ENCODE measurements at regions not wholly inside any gene's neighbourhood (a gene's known extent, or its start where the extent isn't known, plus 50 kb on each side); places are given as distances from the start of the nearest gene placed in this dataset.
"Not testable (repeated sequence)": the region's sequence is repeated elsewhere in the genome, so short reads cannot be mapped to it uniquely, and the experiment has no call there.

GRCh38 chr1:181216591-181216994 is 128.1 kb downstream of the IER5 start:
- Mint-ChIP-seq H3K27ac (ENCODE audit: unreplicated experiment) (no peak overlapping the region), H3K27me3 (ENCODE audit: unreplicated experiment) (peaks cover 85% of the 10 kb centered on the region), H3K4me3 (ENCODE audit: low read depth, unreplicated experiment) (no peak overlapping the region), H3K4me1 (ENCODE audit: low read depth, unreplicated experiment) (no peaks in the 10 kb centered on the region), H3K36me3 (ENCODE audit: insufficient read depth, unreplicated experiment) (no peaks in the 10 kb centered on the region), H3K9me3 (ENCODE audit: low read depth, unreplicated experiment) (no peaks in the 10 kb centered on the region)
- no TSS peak for BruUV-seq (replicated peaks)
- no peak for TF ChIP-seq CTCF (IDR thresholded peaks at IDR 0.05; ENCODE audit: unreplicated experiment)
- intact Hi-C loops (cut with micrococcal nuclease; ENCODE audit: unreplicated experiment), result no loop called here
- CTCF ChIA-PET, result no interaction called here
- no peak for DNase-seq

- intact Hi-C loops (cut with micrococcal nuclease; ENCODE audit: unreplicated experiment), result no loop called here
- H3K27ac Mint-ChIP-seq (ENCODE audit: unreplicated experiment), result no peak overlapping the region
- CTCF ChIA-PET, result no interaction called here
- no peaks in the 10 kb centered on the region for H3K36me3 Mint-ChIP-seq (ENCODE audit: insufficient read depth, unreplicated experiment)
- no peak for DNase-seq
- TF ChIP-seq CTCF (IDR thresholded peaks at IDR 0.05; ENCODE audit: unreplicated experiment), result no peak
- peaks cover 60% of the 10 kb centered on the region for H3K27me3 Mint-ChIP-seq (ENCODE audit: unreplicated experiment)
- peaks cover 3% of the 10 kb centered on the region for H3K9me3 Mint-ChIP-seq (ENCODE audit: low read depth, unreplicated experiment)
- no TSS peak for BruUV-seq (replicated peaks)
- no peaks in the 10 kb centered on the region for H3K4me1 Mint-ChIP-seq (ENCODE audit: low read depth, unreplicated experiment)
- no peak overlapping the region for H3K4me3 Mint-ChIP-seq (ENCODE audit: low read depth, unreplicated experiment)
Observed at GRCh38 chr1:181219938-181220337, 131.4 kb downstream of the IER5 start.

- H3K4me1 Mint-ChIP-seq (ENCODE audit: low read depth, unreplicated experiment), result no peaks in the 10 kb centered on the region
- BruUV-seq (replicated peaks), result no TSS peak
- intact Hi-C loops (cut with micrococcal nuclease; ENCODE audit: unreplicated experiment), result no loop called here
- no peak for DNase-seq
- CTCF ChIA-PET, result no interaction called here
- no peak overlapping the region for H3K27ac Mint-ChIP-seq (ENCODE audit: unreplicated experiment)
- H3K4me3 Mint-ChIP-seq (ENCODE audit: low read depth, unreplicated experiment), result no peak overlapping the region
- no peak for TF ChIP-seq CTCF (IDR thresholded peaks at IDR 0.05; ENCODE audit: unreplicated experiment)
- H3K36me3 Mint-ChIP-seq (ENCODE audit: insufficient read depth, unreplicated experiment), result no peaks in the 10 kb centered on the region
- H3K27me3 Mint-ChIP-seq (ENCODE audit: unreplicated experiment), result peaks cover 51% of the 10 kb centered on the region
- peaks cover 3% of the 10 kb centered on the region for H3K9me3 Mint-ChIP-seq (ENCODE audit: low read depth, unreplicated experiment)
Observed at GRCh38 chr1:181221078-181221477, 132.6 kb downstream of the IER5 start.

GRCh38 chr1:181222972-181223505 is 134.5 kb downstream of the IER5 start:
- DNase-seq, result no peak
- Mint-ChIP-seq H3K4me3 (ENCODE audit: low read depth, unreplicated experiment) (no peak overlapping the region), H3K27ac (ENCODE audit: unreplicated experiment) (no peak overlapping the region), H3K36me3 (ENCODE audit: insufficient read depth, unreplicated experiment) (no peaks in the 10 kb centered on the region), H3K4me1 (ENCODE audit: low read depth, unreplicated experiment) (no peaks in the 10 kb centered on the region), H3K9me3 (ENCODE audit: low read depth, unreplicated experiment) (peaks cover 7% of the 10 kb centered on the region), H3K27me3 (ENCODE audit: unreplicated experiment) (peaks cover 33% of the 10 kb centered on the region)
- TF ChIP-seq CTCF (IDR thresholded peaks at IDR 0.05; ENCODE audit: unreplicated experiment), result no peak
- intact Hi-C loops (cut with micrococcal nuclease; ENCODE audit: unreplicated experiment), result no loop called here
- CTCF ChIA-PET, result interaction anchor here (0.6 to 1.2 kb wide), 3 partner anchors 8 to 486 kb away, joined by 3 read pairs; no protein-coding TSS in a partner anchor
- BruUV-seq (replicated peaks), result no TSS peak

GRCh38 chr1:181226728-181227127 is 138.2 kb downstream of the IER5 start:
- H3K4me1 Mint-ChIP-seq (ENCODE audit: low read depth, unreplicated experiment); H3K9me3 Mint-ChIP-seq (ENCODE audit: low read depth, unreplicated experiment); BruUV-seq (replicated peaks); DNase-seq; CTCF ChIA-PET; H3K36me3 Mint-ChIP-seq (ENCODE audit: insufficient read depth, unreplicated experiment); H3K4me3 Mint-ChIP-seq (ENCODE audit: low read depth, unreplicated experiment); intact Hi-C loops (cut with micrococcal nuclease; ENCODE audit: unreplicated experiment); H3K27ac Mint-ChIP-seq (ENCODE audit: unreplicated experiment): not testable (repeated sequence)
- peaks cover 20% of the 10 kb centered on the region for H3K27me3 Mint-ChIP-seq (ENCODE audit: unreplicated experiment)
